Pancreas (tissue), 10 donors: ENCODE measurements at regions not wholly inside any gene's neighbourhood (a gene's known extent, or its start where the extent isn't known, plus 50 kb on each side); places are given as distances from the start of the nearest gene placed in this dataset.
"Not testable (repeated sequence)": the region's sequence is repeated elsewhere in the genome, so short reads cannot be mapped to it uniquely, and the experiment has no call there.

Source experiments
- ATAC-seq, 4 donors: fragments of 200-7000 bp; cut with Tn5 transposase; one replicate each; pipeline versions ENCODE4 v1.8.0 to v1.9.1; 2020; ENCODE audit warnings: mild to moderate bottlenecking in 4 of 4, moderate library complexity in 4 of 4
- DNase-seq, 6 donors: peaks; one replicate each; pipeline ENCODE4 v3.0.0-alpha.2; 2020
- FAIRE-seq: peaks from 2 replicates; lab custom pipeline; 2012; peaks lifted over from hg19 to GRCh38; lab: Jason Lieb, UNC
- H3K27ac ChIP-seq, 4 donors: fragments of 200-600 bp; sonication (generic); 1 replicate in 3 of 4; 2 replicates in 1 of 4; pipeline versions ENCODE4 v1.5.0 to v1.8.0; 2020
- H3K27me3 ChIP-seq, 4 donors: fragments of 200-600 bp; one replicate each; pipeline ENCODE4 v1.8.0; 2021
- H3K36me3 ChIP-seq, 3 donors: fragments of 200-600 bp; sonication (generic) in 1 of 3; one replicate each; pipeline versions ENCODE4 v1.5.0 to v1.8.0; 2020 to 2021
- H3K4me1 ChIP-seq, 3 donors: fragments of 200-600 bp; one replicate each; pipeline ENCODE4 v1.8.0; 2021
- H3K4me3 ChIP-seq, 4 donors: fragments of 200-600 bp; sonication (generic) in 2 of 4; one replicate each; pipeline versions ENCODE4 v1.5.0 to v1.8.0; 2020 to 2021
- H3K9me3 ChIP-seq, 4 donors: fragments of 200-600 bp; one replicate each; pipeline ENCODE4 v1.8.0; 2021
- CTCF ChIP-seq, 4 donors: fragments of 200-600 bp; sonication (generic) in 3 of 4; IDR thresholded peaks; one replicate each; pipeline versions ENCODE4 v1.5.0 to v1.8.0; 2021; ENCODE audit warnings: antibody characterized with exemption in 4 of 4
- WGBS, 2 donors: extraction: QIAGEN DNeasy Blood & Tissue Kit; methylation state at CpG; one replicate each; pipeline ENCODE4 v1.1.7; 2013; 5-methylcytosine and 5-hydroxymethylcytosine counted together
- intact Hi-C, 3 donors: fragments of 100-400 bp; cut with DNase I; formaldehyde crosslinking; loops; one replicate each; pipeline versions ENCODE4 v1.11.1 to v1.14.2; 2022
- donor health status: healthy with polysubstance abuse.
- donor health status: DM: no; HTN: no; CAD: no; lungs with moderate emphysema.
- donor health status: DM: no; HTN: no; CAD: no.
- donor health status: control.
- donor health status: control.
- donor health status: Bipolar disorder and iron deficiency.
- donor health status: DM: yes; HTN: yes; CAD: no.
- donor health status: DM: no; HTN: no; CAD: no.
- donor health status: DM: no; HTN: no; CAD: no.
- donor health status: DM: yes; HTN: yes; CAD: no.

DNA sequence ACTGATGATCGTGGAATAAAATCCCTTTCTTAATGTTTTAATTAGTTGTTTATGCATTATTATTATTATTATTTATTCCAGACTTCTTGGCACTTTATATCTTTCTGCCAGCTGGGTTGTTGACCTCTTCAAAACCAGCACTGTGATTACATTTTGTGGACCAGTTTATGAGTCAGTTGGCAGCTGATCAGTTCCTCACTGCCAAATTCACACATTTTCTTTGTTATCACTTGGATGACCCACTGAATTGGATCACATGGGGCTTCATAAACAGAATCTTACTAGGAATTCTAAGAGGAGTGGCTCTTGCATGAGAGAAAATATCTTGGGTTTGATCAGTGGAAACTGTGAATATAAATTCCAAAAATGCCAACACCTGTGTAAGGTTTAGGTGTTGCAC, 321.8 kb upstream of the SPRED2 start:
- Histone ChIP-seq H3K27me3 (no peaks in the 10 kb centered on the region), H3K27ac (no peak overlapping the region), H3K36me3 (no peaks in the 10 kb centered on the region), H3K4me1 (no peaks in the 10 kb centered on the region), H3K9me3 (no peaks in the 10 kb centered on the region), H3K4me3 (no peak overlapping the region)
- FAIRE-seq (no peak), ATAC-seq (peak in 1 of 4 donors; percentile 34), DNase-seq (peak in 1 of 6 donors; percentile 12)
- WGBS, 2 donors: 74 to 75% methylated on average over 1 of the region's 1 CpG
- intact Hi-C loops: no loop called here
- no peak for TF ChIP-seq CTCF (IDR thresholded peaks at IDR 0.05)

- Histone ChIP-seq H3K4me3 (no peak overlapping the region), H3K4me1 (no peaks in the 10 kb centered on the region), H3K27ac (no peak overlapping the region), H3K9me3 (no peaks in the 10 kb centered on the region), H3K27me3 (no peaks in the 10 kb centered on the region), H3K36me3 (no peaks in the 10 kb centered on the region)
- FAIRE-seq (no peak), ATAC-seq (no peak), DNase-seq (no peak)
- 83% methylated on average over 2 of the region's 2 CpGs for WGBS, 2 donors
- intact Hi-C loops: no loop called here
- no peak for TF ChIP-seq CTCF (IDR thresholded peaks at IDR 0.05)
Observed at GRCh38 chr2:65751408-65751807, 319.0 kb upstream of the SPRED2 start.

DNA sequence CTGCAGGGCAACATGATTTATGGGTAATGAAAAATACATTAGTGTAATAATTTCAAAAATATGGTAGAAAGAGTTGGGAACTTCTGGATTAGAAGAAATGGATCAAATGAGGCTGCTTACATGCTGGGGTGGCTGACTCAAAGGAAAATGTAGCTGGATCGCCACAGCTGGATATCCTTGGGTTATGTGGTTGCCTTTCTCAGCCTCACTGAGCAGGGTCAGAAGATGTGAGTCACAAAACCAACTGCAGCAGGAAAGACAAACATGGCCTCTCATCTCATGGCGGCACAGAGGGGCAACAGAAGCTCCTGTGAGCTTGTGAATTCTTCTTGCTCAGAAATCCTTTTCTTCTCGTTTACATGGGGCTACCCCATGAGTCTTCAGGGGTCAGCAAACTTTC, 317.1 kb upstream of the SPRED2 start:
- Histone ChIP-seq H3K9me3 (no peaks in the 10 kb centered on the region), H3K27ac (no peak overlapping the region), H3K4me1 (no peaks in the 10 kb centered on the region), H3K4me3 (no peak overlapping the region), H3K36me3 (no peaks in the 10 kb centered on the region), H3K27me3 (no peaks in the 10 kb centered on the region)
- intact Hi-C loops: no loop called here
- FAIRE-seq (no peak), ATAC-seq (no peak), DNase-seq (no peak)
- 49 to 63% methylated on average over 3 of the region's 3 CpGs for WGBS, 2 donors
- no peak for TF ChIP-seq CTCF (IDR thresholded peaks at IDR 0.05)

DNA sequence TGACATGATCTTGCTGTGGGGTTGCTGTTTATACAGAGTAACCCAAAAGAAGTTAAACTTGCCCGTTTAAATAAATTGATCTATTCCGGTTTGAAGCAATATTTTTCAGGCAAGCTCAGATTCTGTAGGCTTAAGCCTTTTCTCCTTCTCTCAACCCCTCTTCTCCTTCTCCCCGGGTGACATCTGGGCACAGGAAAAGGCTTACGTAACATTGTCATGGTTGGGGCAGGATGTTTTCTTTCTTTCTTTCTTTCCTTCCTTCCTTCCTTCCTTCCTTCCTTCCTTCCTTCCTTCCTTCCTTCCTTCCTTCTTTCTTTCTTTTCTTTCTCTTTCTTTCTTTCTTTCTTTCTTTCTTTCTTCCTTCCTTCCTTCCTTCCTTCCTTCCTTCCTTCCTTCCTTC, 315.5 kb upstream of the SPRED2 start:
- H3K4me1 ChIP-seq, FAIRE-seq, ATAC-seq, H3K4me3 ChIP-seq, H3K27ac ChIP-seq, H3K36me3 ChIP-seq, DNase-seq, intact Hi-C loops, H3K27me3 ChIP-seq, H3K9me3 ChIP-seq: not testable (repeated sequence)
- 52 to 73% methylated on average over 4 of the region's 4 CpGs for WGBS, 2 donors

DNA sequence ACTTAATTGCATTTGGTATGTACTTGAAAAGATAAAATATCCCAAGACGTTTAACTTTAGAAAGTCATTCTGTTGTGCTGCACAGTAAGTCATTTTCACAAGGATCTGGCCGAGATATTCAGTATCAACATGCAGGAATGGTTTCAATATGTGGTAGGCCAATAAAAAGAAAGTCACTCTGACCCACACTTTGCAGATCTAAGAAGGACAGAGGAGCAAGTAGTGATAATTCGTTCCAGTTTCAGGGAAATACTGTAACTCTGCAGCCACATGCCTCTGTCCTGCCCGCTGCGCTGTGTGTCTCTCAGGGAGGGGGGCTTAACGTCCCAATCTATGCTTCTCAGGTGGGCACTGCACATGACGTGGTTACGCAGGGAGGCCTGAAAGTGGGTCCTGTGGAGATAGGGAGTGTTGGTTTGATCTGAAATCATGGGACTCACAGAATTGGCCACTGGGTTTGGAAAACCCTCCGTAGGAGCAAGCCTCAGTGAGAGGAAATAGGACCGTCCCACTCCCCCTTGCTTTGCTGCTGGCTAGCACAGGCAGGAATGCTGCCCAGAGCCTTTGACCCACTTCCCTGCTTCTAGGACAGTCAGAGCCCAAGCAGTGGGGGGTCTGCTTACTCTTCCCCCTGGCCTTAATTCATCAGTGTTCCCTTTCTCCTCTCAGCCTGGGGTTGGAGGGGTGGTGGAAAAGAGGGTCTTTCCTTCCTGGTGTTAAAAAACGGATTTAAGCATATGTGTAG, 314.7 kb upstream of the SPRED2 start:
- Histone ChIP-seq H3K36me3 (no peaks in the 10 kb centered on the region), H3K9me3 (no peaks in the 10 kb centered on the region), H3K27me3 (no peaks in the 10 kb centered on the region), H3K27ac (no peak overlapping the region), H3K4me1 (no peaks in the 10 kb centered on the region), H3K4me3 (no peak overlapping the region)
- intact Hi-C loops: no loop called here
- no peak for FAIRE-seq
- 69 to 76% methylated on average over 11 of the region's 11 CpGs for WGBS, 2 donors
- TF ChIP-seq CTCF (IDR thresholded peaks at IDR 0.05): no peak
- no peak for DNase-seq
- ATAC-seq: no peak
